ENCODE measurements at regions not wholly inside any gene's neighbourhood (a gene's known extent, or its start where the extent isn't known, plus 50 kb on each side); places are given as distances from the start of the nearest gene placed in this dataset.

DNA sequence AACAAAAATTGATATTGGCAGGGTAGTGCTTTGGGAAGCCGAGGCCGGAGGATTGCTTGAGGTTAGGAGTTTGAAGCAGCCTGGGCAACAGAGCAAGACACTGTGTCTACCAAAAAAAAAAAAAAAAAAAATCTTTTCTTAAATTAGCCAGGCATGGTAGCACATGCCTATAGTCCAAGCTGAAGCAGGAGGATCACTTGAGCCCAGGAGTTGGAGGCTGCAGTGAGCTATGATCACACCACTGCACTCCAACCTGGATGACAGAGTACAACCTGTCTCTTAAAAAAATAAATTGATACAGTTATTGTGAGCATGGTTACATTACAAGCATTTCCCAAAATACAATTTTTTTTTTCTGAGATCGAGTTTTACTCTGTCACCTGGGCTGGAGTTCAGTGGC is 59.4 kb upstream of the SVIL start:
- TF ChIP-seq, protein P1, sequence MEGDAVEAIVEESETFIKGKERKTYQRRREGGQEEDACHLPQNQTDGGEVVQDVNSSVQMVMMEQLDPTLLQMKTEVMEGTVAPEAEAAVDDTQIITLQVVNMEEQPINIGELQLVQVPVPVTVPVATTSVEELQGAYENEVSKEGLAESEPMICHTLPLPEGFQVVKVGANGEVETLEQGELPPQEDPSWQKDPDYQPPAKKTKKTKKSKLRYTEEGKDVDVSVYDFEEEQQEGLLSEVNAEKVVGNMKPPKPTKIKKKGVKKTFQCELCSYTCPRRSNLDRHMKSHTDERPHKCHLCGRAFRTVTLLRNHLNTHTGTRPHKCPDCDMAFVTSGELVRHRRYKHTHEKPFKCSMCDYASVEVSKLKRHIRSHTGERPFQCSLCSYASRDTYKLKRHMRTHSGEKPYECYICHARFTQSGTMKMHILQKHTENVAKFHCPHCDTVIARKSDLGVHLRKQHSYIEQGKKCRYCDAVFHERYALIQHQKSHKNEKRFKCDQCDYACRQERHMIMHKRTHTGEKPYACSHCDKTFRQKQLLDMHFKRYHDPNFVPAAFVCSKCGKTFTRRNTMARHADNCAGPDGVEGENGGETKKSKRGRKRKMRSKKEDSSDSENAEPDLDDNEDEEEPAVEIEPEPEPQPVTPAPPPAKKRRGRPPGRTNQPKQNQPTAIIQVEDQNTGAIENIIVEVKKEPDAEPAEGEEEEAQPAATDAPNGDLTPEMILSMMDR (IDR thresholded peaks at IDR 0.05; ENCODE audit: extremely low read depth in 1 of 2, insufficient read depth in 1 of 2, low read depth in 1 of 2, low read length in 2 of 2), result no peak
- TF ChIP-seq POLR2A (IDR thresholded peaks at IDR 0.05; ENCODE audit: low read depth, low read length) (no peak), POLR2AphosphoS5 (IDR thresholded peaks at IDR 0.05; ENCODE audit: insufficient read depth, low read depth, low read length) (no peak), FOS (IDR thresholded peaks at IDR 0.05; ENCODE audit: borderline replicate concordance, insufficient read depth, low read length) (no peak), GATA2 (IDR thresholded peaks at IDR 0.05; ENCODE audit: insufficient read depth, insufficient read length, low read depth, low read length) (no peak), JUN (IDR thresholded peaks at IDR 0.05; ENCODE audit: borderline replicate concordance, insufficient read depth, insufficient read length, low read depth) (no peak), EZH2 (IDR thresholded peaks at IDR 0.05; ENCODE audit: borderline replicate concordance, low read depth, low read length, severe bottlenecking) (no peak), MYC (IDR thresholded peaks at IDR 0.05; ENCODE audit: low read depth, low read length) (no peak)
- TF ChIP-seq, protein P2, sequence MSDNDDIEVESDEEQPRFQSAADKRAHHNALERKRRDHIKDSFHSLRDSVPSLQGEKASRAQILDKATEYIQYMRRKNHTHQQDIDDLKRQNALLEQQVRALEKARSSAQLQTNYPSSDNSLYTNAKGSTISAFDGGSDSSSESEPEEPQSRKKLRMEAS (IDR thresholded peaks at IDR 0.05; ENCODE audit: insufficient read depth, insufficient read length), result no peak
- Histone ChIP-seq H3K4me2 (ENCODE audit: insufficient read depth, low read length) (no peak overlapping the region), H3K4me3 (replicated peaks in 1 of 3; ENCODE audit: insufficient read depth in 1 of 3, low read depth in 1 of 3, low read length in 3 of 3) (no peak overlapping the region), H3K27ac (ENCODE audit: insufficient read depth, low read depth, low read length) (no peak overlapping the region), H3K27me3 (ENCODE audit: control insufficient read depth in 2 of 2, insufficient read depth in 2 of 2, low read length in 2 of 2) (no peaks in the 10 kb centered on the region), H3K9me1 (replicated peaks; ENCODE audit: control insufficient read depth, extremely low read depth, insufficient read depth, low read length) (no peaks in the 10 kb centered on the region), H3K9me3 (replicated peaks; ENCODE audit: control insufficient read depth, insufficient read depth, low read length) (no peaks in the 10 kb centered on the region), H4K20me1 (replicated peaks; ENCODE audit: control insufficient read depth, extremely low read depth, insufficient read depth, low read length) (no peaks in the 10 kb centered on the region), H3K36me3 (ENCODE audit: control insufficient read depth in 2 of 2, extremely low read depth in 1 of 2, insufficient read depth in 2 of 2, low read length in 2 of 2) (no peaks in the 10 kb centered on the region), H2AFZ (ENCODE audit: low read depth, low read length) (no peak overlapping the region), H3K9ac (replicated peaks; ENCODE audit: extremely low read depth, insufficient read depth, low read length) (no peak overlapping the region), H3K4me1 (ENCODE audit: control insufficient read depth, extremely low read depth, insufficient read depth, low read length) (peaks cover 39% of the 10 kb centered on the region), H3K79me2 (ENCODE audit: control insufficient read depth, insufficient read depth, low read length) (peaks cover 7% of the 10 kb centered on the region)
- no peak for DNase-seq (ENCODE audit: low read depth, low spot score)
- BruUV-seq (replicated peaks), result no TSS peak
- FAIRE-seq, result no peak
- ChIA-PET POLR2A (interaction anchor here (0.6 kb wide), 1 partner anchor 174 kb away, joined by 4 read pairs; no protein-coding TSS in a partner anchor), CTCF (interaction anchor here (1.0 kb wide), 2 partner anchors 19 to 155 kb away, joined by 3 read pairs; no protein-coding TSS in a partner anchor)
- dilution Hi-C loops (cut with MboI; ENCODE audit: extremely low pct_ligation_motif_present, low sequenced_read_pairs) (no loop called here), intact Hi-C loops (cut with micrococcal nuclease) (loop anchor here (5.0 kb wide), 1 partner anchor 163 kb away; no protein-coding TSS in a partner anchor)

Data from endothelial cell of umbilical vein (primary cell).